HCT116 (cell line): ENCODE measurements at regions not wholly inside any gene's neighbourhood (a gene's known extent, or its start where the extent isn't known, plus 50 kb on each side); places are given as distances from the start of the nearest gene placed in this dataset.

Source experiments
- ATAC-seq: fragments of 200-7000 bp; cut with Tn5 transposase; 2 replicates; pipeline ENCODE4 v1.9.1; 2020; ENCODE audit warnings: mild to moderate bottlenecking, moderate library complexity
- BruUV-seq: library from RNA; stranded (reverse); fragments of 400-500 nt; replicated peaks from 2 replicates; lab custom pipeline; 2021; lab: Mats Ljungman, UMichigan
- CTCF ChIA-PET: fragments of 300-600 bp; sonication (Branson Sonifier 250); formaldehyde crosslinking; loops from one replicate; lab custom pipeline; 2021; ENCODE audit warnings: antibody characterized with exemption; lab: Charles Lee
- POLR2A ChIA-PET: fragments of 300-600, 350-600 bp; sonication (Branson Sonifier 250); formaldehyde crosslinking; loops from one replicate; lab custom pipeline; 2021; ENCODE audit warnings: antibody characterized with exemption; lab: Charles Lee
- RAD21 ChIA-PET, 2 experiments: fragments of 300-600 bp; sonication (Branson Sonifier 250); formaldehyde crosslinking; loops; one replicate each; lab custom pipeline; 2023; ENCODE audit warnings: low total read pairs in 2 of 2; ENCODE audit not compliant: uncharacterized antibody in 2 of 2, unreplicated experiment in 2 of 2, low non-redundant PET in 1 of 2; lab: Charles Lee
- DNase-seq: peaks from one replicate; pipeline ENCODE4 v3.0.0-alpha.2; 2010; ENCODE audit warnings: low read depth, low spot score
- H2AFZ ChIP-seq: fragments of 200-600 bp; shearing (Covaris generic), sonication (generic); 2 replicates; pipeline ENCODE4 v1.6.1; 2017; ENCODE audit warnings: low read depth, mixed run types, mixed read lengths, antibody characterized with exemption, low read length; ENCODE audit not compliant: poor library complexity, severe bottlenecking
- H3K27ac ChIP-seq: 2 replicates; pipeline ENCODE4 v1.5.1; 2012; ENCODE audit warnings: low read depth, low read length
- H3K27me3 ChIP-seq: fragments of 200-600 bp; sonication (generic); 2 replicates; pipeline ENCODE4 v1.6.1; 2016; ENCODE audit warnings: mixed run types, low read length, mixed read lengths; ENCODE audit not compliant: insufficient read depth
- H3K36me3 ChIP-seq, 2 experiments: fragments of 200-500 bp in 1 of 2; fragments of 200-600 bp in 1 of 2; sonication (Bioruptor generic) in 1 of 2; sonication (generic) in 1 of 2; 2 replicates each; pipeline versions ENCODE4 v1.5.1 to v1.6.1; 2014 to 2016; ENCODE audit warnings: low read length in 2 of 2, inconsistent platforms in 1 of 2, mixed read lengths in 1 of 2, mixed run types in 1 of 2; ENCODE audit not compliant: insufficient read depth in 2 of 2, control insufficient read depth in 1 of 2
- H3K4me1 ChIP-seq, 2 experiments: fragments of 200-600 bp in 1 of 2; sonication (generic) in 1 of 2; 2 replicates each; pipeline versions ENCODE4 v1.5.1 to v1.6.1; 2012 to 2017; ENCODE audit warnings: low read length in 2 of 2, inconsistent platforms in 1 of 2, mild to moderate bottlenecking in 1 of 2, mixed read lengths in 1 of 2, mixed run types in 1 of 2, moderate library complexity in 1 of 2; ENCODE audit not compliant: insufficient read depth in 2 of 2, control insufficient read depth in 1 of 2
- H3K4me2 ChIP-seq: fragments of 200-600 bp; sonication (generic); 2 replicates; pipeline ENCODE4 v1.6.1; 2017; ENCODE audit warnings: mixed run types, low read length, mixed read lengths
- H3K4me3 ChIP-seq, 2 experiments: fragments of 200-600 bp in 1 of 2; sonication (generic) in 1 of 2; replicated peaks in 1 of 2; 2 replicates each; pipeline ENCODE4 v1.5.1; 2011 to 2016; ENCODE audit warnings: low read length in 2 of 2, control low read depth in 1 of 2, low read depth in 1 of 2, mild to moderate bottlenecking in 1 of 2, mixed read lengths in 1 of 2, mixed run types in 1 of 2
- H3K79me2 ChIP-seq: fragments of 200-600 bp; sonication (generic); 2 replicates; pipeline ENCODE4 v1.6.1; 2017; ENCODE audit warnings: mild to moderate bottlenecking, mixed run types, low read length, moderate library complexity, mixed read lengths; ENCODE audit not compliant: insufficient read depth
- H3K9ac ChIP-seq: fragments of 200-600 bp; sonication (generic); 2 replicates; pipeline ENCODE4 v1.6.1; 2016; ENCODE audit warnings: low read length, mixed read lengths
- H3K9me2 ChIP-seq: fragments of 200-600 bp; sonication (generic), shearing (Covaris generic); 2 replicates; pipeline ENCODE4 v1.6.1; 2017; ENCODE audit warnings: mixed run types, mild to moderate bottlenecking, moderate library complexity; ENCODE audit not compliant: insufficient read depth
- H3K9me3 ChIP-seq, 2 experiments: fragments of 200-500 bp in 1 of 2; fragments of 200-600 bp in 1 of 2; sonication (Bioruptor generic) in 1 of 2; sonication (generic) in 1 of 2; 2 replicates each; pipeline ENCODE4 v1.6.1; 2014 to 2017; ENCODE audit warnings: low read length in 2 of 2, mixed read lengths in 2 of 2, inconsistent platforms in 1 of 2, low read depth in 1 of 2, mild to moderate bottlenecking in 1 of 2, mixed run types in 1 of 2, moderate library complexity in 1 of 2; ENCODE audit not compliant: control insufficient read depth in 1 of 2, insufficient read depth in 1 of 2
- H4K20me1 ChIP-seq: fragments of 200-600 bp; sonication (generic), shearing (Covaris generic); 2 replicates; pipeline ENCODE4 v1.6.1; 2017; ENCODE audit warnings: mixed run types, mild to moderate bottlenecking, moderate library complexity; ENCODE audit not compliant: insufficient read depth
- CBX3 ChIP-seq: IDR thresholded peaks from 2 replicates; pipeline ENCODE4 v1.6.1; 2012; ENCODE audit warnings: low read depth
- CEBPB ChIP-seq: IDR thresholded peaks from 2 replicates; pipeline ENCODE4 v1.6.1; 2012; ENCODE audit warnings: low read depth
- CTCF ChIP-seq, 3 experiments: fragments of 200-600 bp in 1 of 3; sonication (generic) in 1 of 3; IDR thresholded peaks in 2 of 3; conservative IDR thresholded peaks in 1 of 3; 2 replicates each; pipeline ENCODE4 v1.5.1; 2012 to 2017; ENCODE audit warnings: low read depth in 2 of 3, low read length in 2 of 3, antibody characterized with exemption in 1 of 3, borderline replicate concordance in 1 of 3, control low read depth in 1 of 3, mild to moderate bottlenecking in 1 of 3, mixed read lengths in 1 of 3, mixed run types in 1 of 3, moderate library complexity in 1 of 3; ENCODE audit not compliant: insufficient read depth in 1 of 3
- ELF1 ChIP-seq: IDR thresholded peaks from 2 replicates; pipeline ENCODE4 v1.6.1; 2012; ENCODE audit warnings: low read depth, borderline replicate concordance
- EZH2phosphoT487 ChIP-seq: fragments of 200-600 bp; IDR thresholded peaks from 2 replicates; pipeline ENCODE4 v1.6.1; 2018; ENCODE audit warnings: antibody characterized with exemption, borderline replicate concordance
- FOSL1 ChIP-seq: IDR thresholded peaks from 2 replicates; pipeline ENCODE4 v1.6.1; 2012; ENCODE audit warnings: low read depth
- JUND ChIP-seq: IDR thresholded peaks from 2 replicates; pipeline ENCODE4 v1.6.1; 2012
- POLR2A ChIP-seq: IDR thresholded peaks from 2 replicates; pipeline ENCODE4 v1.7.0; 2011; ENCODE audit warnings: borderline replicate concordance; ENCODE audit not compliant: insufficient read depth, insufficient read length; ENCODE audit errors: extremely low read depth
- POLR2AphosphoS5 ChIP-seq: IDR thresholded peaks from 2 replicates; pipeline ENCODE4 v1.6.1; 2011; ENCODE audit warnings: mild to moderate bottlenecking, low read depth, low read length, moderate library complexity
- SIN3A ChIP-seq: IDR thresholded peaks from 2 replicates; pipeline ENCODE4 v1.6.1; 2012; ENCODE audit warnings: low read depth
- ZBTB33 ChIP-seq: IDR thresholded peaks from 2 replicates; pipeline ENCODE4 v1.6.1; 2011; ENCODE audit warnings: mild to moderate bottlenecking, low read length, moderate library complexity; ENCODE audit not compliant: insufficient replicate concordance; ENCODE audit errors: extremely low read depth
- ZNF274 ChIP-seq: fragments of 200-500 bp; sonication (Bioruptor generic); IDR thresholded peaks from 2 replicates; pipeline ENCODE4 v1.6.1; 2014; ENCODE audit warnings: mild to moderate bottlenecking, low read depth, low read length, inconsistent platforms
- intact Hi-C: fragments of 100-400 bp; cut with micrococcal nuclease; formaldehyde crosslinking; loops from 2 replicates; pipeline ENCODE4 v1.10.0; 2022
- TF ChIP-seq, protein P1 (sequence below): IDR thresholded peaks from 2 replicates; pipeline ENCODE4 v1.6.1; 2012; ENCODE audit warnings: low read depth

- Histone ChIP-seq H3K36me3 (no peaks in the 10 kb centered on the region), H3K27me3 (no peaks in the 10 kb centered on the region), H3K79me2 (no peaks in the 10 kb centered on the region), H3K4me1 (no peaks in the 10 kb centered on the region), H3K27ac (no peak overlapping the region), H4K20me1 (no peaks in the 10 kb centered on the region), H3K4me2 (no peak overlapping the region)
- no TSS peak for BruUV-seq
- intact Hi-C loops: no loop called here
- ATAC-seq (no peak), DNase-seq (no peak)
- CTCF ChIA-PET: no interaction called here
- RAD21 ChIA-PET: no interaction called here
- TF ChIP-seq FOSL1 (no peak), SIN3A (no peak), CEBPB (no peak), ZNF274 (no peak), JUND (no peak), EZH2phosphoT487 (no peak), ZBTB33 (no peak), CBX3 (no peak), ELF1 (no peak), CTCF (IDR thresholded peaks at IDR 0.05 in 2 of 3, conservative IDR thresholded peaks at IDR 0.05 in 1 of 3; ENCODE audit: borderline replicate concordance in 1 of 3, insufficient read depth in 1 of 3, low read depth in 2 of 3, low read length in 2 of 3) (no peak), POLR2AphosphoS5 (no peak), POLR2A (no peak)
- TF ChIP-seq, protein P1, sequence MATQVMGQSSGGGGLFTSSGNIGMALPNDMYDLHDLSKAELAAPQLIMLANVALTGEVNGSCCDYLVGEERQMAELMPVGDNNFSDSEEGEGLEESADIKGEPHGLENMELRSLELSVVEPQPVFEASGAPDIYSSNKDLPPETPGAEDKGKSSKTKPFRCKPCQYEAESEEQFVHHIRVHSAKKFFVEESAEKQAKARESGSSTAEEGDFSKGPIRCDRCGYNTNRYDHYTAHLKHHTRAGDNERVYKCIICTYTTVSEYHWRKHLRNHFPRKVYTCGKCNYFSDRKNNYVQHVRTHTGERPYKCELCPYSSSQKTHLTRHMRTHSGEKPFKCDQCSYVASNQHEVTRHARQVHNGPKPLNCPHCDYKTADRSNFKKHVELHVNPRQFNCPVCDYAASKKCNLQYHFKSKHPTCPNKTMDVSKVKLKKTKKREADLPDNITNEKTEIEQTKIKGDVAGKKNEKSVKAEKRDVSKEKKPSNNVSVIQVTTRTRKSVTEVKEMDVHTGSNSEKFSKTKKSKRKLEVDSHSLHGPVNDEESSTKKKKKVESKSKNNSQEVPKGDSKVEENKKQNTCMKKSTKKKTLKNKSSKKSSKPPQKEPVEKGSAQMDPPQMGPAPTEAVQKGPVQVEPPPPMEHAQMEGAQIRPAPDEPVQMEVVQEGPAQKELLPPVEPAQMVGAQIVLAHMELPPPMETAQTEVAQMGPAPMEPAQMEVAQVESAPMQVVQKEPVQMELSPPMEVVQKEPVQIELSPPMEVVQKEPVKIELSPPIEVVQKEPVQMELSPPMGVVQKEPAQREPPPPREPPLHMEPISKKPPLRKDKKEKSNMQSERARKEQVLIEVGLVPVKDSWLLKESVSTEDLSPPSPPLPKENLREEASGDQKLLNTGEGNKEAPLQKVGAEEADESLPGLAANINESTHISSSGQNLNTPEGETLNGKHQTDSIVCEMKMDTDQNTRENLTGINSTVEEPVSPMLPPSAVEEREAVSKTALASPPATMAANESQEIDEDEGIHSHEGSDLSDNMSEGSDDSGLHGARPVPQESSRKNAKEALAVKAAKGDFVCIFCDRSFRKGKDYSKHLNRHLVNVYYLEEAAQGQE: no peak
- TF ChIP-seq, all 23 proteins: peak for 0
- no peak overlapping the region for H3K4me3 ChIP-seq
- POLR2A ChIA-PET: no interaction called here
- H2AFZ ChIP-seq: no peak overlapping the region
- no peak overlapping the region for H3K9ac ChIP-seq
- H3K9me2 ChIP-seq: no peaks in the 10 kb centered on the region
- H3K9me3 ChIP-seq: peaks cover 3 to 16% of the 10 kb centered on the region in 2 experiments; a peak in 2 of 4 replicates
Observed at GRCh38 chr3:498487-498886, 301.9 kb downstream of the CHL1 start.
